GM12875 (cell line): ENCODE measurements at regions not wholly inside any gene's neighbourhood (a gene's known extent, or its start where the extent isn't known, plus 50 kb on each side); places are given as distances from the start of the nearest gene placed in this dataset.
"Not testable (repeated sequence)": the region's sequence is repeated elsewhere in the genome, so short reads cannot be mapped to it uniquely, and the experiment has no call there.

Source experiments
- H3K4me3 ChIP-seq: one replicate; pipeline ENCODE4 v1.5.1; 2011; ENCODE audit warnings: low read depth, low read length, control low read depth
- TF ChIP-seq, protein P1 (sequence below): IDR thresholded peaks from 2 replicates; pipeline ENCODE4 v1.5.1; 2011; ENCODE audit warnings: low read depth, mild to moderate bottlenecking, control low read depth, inconsistent platforms, low read length, moderate library complexity, borderline replicate concordance; ENCODE audit not compliant: insufficient read depth

DNA sequence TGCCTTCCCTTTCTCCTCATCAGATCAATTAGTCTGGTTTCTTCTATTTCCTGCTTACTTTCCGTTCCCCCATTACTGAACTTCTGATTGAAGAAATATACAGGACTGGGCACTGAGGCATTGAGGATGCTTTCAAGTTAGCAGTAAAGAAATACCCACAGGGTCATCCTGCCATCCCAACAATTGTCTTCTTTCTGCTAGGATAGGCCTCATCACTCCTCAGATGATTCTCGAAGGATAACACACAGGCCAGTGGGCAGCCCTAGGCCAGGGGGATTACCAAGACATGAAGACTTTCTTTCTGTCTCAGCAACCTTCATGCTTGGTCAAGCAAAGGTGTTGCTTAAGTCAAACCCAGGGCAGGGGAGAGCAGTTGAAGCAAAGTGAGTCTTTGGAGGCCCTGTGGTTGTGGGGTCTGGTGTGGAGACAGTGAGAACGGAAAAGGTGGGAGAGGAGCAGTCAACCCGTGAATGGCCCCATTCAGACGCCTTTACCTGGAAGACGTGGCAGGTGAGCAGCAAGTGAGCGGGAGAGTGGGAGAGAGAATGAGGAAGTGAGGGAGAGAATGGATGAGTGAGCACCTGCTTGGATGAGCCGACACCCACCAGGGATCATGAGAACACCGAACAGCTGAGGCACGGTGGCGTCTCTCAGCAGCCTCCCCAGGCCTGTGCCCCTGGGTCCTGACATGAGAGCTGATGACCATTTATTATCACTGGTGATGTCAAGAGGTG is 462.9 kb downstream of the PREX1 start:
- no peak overlapping the region for H3K4me3 ChIP-seq
- TF ChIP-seq, protein P1, sequence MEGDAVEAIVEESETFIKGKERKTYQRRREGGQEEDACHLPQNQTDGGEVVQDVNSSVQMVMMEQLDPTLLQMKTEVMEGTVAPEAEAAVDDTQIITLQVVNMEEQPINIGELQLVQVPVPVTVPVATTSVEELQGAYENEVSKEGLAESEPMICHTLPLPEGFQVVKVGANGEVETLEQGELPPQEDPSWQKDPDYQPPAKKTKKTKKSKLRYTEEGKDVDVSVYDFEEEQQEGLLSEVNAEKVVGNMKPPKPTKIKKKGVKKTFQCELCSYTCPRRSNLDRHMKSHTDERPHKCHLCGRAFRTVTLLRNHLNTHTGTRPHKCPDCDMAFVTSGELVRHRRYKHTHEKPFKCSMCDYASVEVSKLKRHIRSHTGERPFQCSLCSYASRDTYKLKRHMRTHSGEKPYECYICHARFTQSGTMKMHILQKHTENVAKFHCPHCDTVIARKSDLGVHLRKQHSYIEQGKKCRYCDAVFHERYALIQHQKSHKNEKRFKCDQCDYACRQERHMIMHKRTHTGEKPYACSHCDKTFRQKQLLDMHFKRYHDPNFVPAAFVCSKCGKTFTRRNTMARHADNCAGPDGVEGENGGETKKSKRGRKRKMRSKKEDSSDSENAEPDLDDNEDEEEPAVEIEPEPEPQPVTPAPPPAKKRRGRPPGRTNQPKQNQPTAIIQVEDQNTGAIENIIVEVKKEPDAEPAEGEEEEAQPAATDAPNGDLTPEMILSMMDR, result no peak

DNA sequence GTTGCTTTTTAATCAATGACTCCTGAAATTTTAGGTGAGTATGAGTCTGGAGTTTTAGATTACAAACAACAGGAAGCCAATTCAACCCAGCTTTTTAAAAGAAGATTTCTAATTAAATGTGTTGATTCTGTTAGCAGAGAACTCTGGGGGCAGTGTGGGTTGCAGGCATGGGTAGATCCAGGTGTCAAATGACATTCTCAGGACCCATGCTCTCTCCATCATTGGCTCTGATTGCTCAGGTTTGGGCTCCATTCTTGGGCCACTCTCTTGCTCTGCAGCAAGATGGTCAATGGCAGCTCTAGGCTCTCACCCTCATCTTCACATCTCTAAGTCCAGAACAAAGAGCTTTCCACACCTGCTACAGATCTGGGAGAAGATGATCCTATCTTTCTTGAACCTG is 463.7 kb downstream of the PREX1 start:
- TF ChIP-seq, protein P1, result no peak
- H3K4me3 ChIP-seq, result no peak overlapping the region

- TF ChIP-seq, protein P1, result no peak
- peak overlapping the region; percentile 46 for H3K4me3 ChIP-seq
These were observed 467.3 kb downstream of the PREX1 start for GRCh38 chr20:48360342-48360975.

DNA sequence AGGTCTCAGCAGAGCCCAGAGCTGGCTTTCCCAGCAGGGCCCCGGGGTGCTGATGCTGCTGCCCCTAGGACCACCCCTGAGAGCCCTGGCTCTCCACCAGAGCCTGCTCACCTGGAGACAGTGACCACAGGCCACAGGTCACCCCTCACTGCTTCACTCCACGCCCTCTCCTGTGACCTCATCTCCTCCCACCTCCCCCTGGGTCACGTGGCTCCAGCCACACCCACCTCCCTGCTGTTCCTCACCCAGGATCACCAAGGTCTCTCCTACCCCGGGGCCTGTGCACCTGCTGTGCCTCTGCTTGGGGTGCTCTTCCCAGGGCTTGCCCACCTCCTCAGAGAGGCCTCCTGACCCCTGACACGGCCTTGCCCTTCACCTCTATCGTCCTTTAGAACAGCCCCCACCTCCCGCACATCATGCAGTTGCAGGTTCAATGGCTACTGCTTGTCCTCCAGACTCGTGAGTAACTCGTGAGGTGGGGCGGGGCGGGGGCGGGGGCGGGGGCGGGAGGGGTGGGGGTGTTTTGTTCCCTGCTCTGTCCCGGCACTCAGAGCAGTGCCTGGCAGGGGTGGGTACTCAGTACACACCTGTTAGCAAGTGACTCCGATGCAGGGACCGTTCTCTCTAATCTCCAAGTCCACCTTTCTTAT is 468.0 kb downstream of the PREX1 start:
- peak overlapping the region; percentile 46 for H3K4me3 ChIP-seq
- TF ChIP-seq, protein P1, result no peak

DNA sequence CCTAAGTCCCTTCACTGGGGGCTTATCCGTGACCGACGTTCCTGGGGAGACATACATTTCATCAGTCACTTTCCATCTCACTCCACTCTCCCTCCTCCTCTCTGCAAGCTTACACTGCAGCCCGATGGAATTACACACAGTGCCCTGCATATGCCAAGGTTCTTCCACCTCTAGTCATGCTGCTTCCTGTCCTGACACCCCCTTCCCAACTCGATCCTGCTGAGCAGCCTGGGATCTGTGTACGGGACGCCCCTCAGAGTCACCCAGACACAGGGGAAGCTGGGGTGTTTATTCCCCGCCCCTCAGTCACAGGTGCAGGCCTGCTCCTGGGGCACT is 468.8 kb downstream of the PREX1 start:
- H3K4me3 ChIP-seq, result not testable (repeated sequence)

DNA sequence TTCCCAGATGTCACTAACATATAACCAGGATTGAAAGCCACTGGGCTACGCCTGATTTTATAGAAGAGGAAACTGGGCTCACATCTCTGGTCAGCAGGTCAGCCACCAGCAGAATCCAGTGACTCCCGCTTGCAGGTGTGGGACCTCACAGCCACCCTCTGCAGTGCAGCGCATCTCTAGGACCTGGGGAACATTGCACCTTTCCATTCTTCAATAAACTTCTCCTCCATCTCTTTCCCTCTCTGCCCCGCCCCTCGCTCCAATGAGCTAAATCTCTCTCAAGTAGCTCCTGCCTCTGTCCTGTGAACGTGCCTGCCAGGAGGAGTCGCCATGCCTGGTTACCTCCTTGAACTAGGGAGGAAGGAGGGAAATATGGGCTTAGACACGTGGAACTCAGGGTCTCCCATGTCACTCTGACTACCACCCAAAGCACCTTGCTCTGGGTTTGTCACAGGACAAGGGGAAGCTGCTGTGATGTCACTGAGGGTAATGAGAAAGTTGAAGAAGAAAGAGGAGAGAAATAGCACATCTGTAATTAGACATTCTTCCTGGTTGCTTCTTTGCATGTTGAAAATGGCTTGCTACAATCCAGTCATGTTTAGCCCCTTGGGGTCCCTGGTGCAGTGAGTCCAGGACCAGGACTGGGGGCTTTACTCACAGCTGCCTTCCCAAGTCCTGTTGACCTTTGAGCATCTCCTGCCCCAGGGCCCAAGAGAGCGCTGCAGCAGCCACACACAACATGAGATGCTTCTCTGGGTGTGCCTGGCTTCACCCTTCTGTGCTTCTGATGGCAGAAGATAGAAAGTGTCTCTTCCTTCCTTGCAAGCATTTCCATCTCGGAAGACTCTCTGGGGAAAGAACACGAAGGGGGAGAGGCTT is 469.4 kb downstream of the PREX1 start:
- TF ChIP-seq, protein P1, result no peak
- H3K4me3 ChIP-seq, result no peak overlapping the region

GRCh38 chr20:48357714-48358113 is 470.1 kb downstream of the PREX1 start:
- TF ChIP-seq, protein P1, result no peak
- H3K4me3 ChIP-seq, result no peak overlapping the region
